IMR-90 (cell line): ENCODE measurements at regions not wholly inside any gene's neighbourhood (a gene's known extent, or its start where the extent isn't known, plus 50 kb on each side); places are given as distances from the start of the nearest gene placed in this dataset.

Source experiments
- ATAC-seq: fragments of 200-7000 bp; cut with Tn5 transposase; 2 replicates; pipeline ENCODE4 v1.9.1; 2020; ENCODE audit warnings: low read depth, mild to moderate bottlenecking, moderate library complexity
- BruUV-seq: library from RNA; stranded (reverse); fragments of 400-500 nt; replicated peaks from 2 replicates; lab custom pipeline; 2021; lab: Mats Ljungman, UMichigan
- CTCF ChIA-PET: fragments of 300-600 bp; formaldehyde crosslinking; extraction: SDS; loops from one replicate; lab custom pipeline; 2021; ENCODE audit warnings: antibody characterized with exemption; lab: Yijun Ruan, JAX
- POLR2A ChIA-PET: fragments of 300-600 bp; sonication (Branson Sonifier 250); formaldehyde crosslinking; loops from one replicate; lab custom pipeline; 2022; ENCODE audit warnings: antibody characterized with exemption; ENCODE audit not compliant: unreplicated experiment; lab: Charles Lee
- DNase-seq: peaks from one replicate; pipeline ENCODE4 v3.0.0; 2013
- H2AFZ ChIP-seq: replicated peaks from 2 replicates; pipeline ENCODE3; 2013; ENCODE audit warnings: low read length, mild to moderate bottlenecking; ENCODE audit not compliant: poor library complexity
- H2AK5ac ChIP-seq: 2 replicates; pipeline ENCODE4 v1.6.1; 2013; ENCODE audit warnings: low read depth, low read length, inconsistent platforms
- H2AK9ac ChIP-seq: replicated peaks from 2 replicates; pipeline ENCODE3; 2013; ENCODE audit warnings: mild to moderate bottlenecking, low read depth, low read length, moderate library complexity; ENCODE audit not compliant: poor library complexity
- H2BK120ac ChIP-seq: 2 replicates; pipeline ENCODE4 v1.6.1; 2013; ENCODE audit warnings: low read depth, low read length, inconsistent platforms
- H2BK15ac ChIP-seq: 3 replicates; pipeline ENCODE4 v1.6.1; 2013; ENCODE audit warnings: low read depth, low read length, inconsistent platforms
- H2BK20ac ChIP-seq: 2 replicates; pipeline ENCODE4 v1.6.1; 2013; ENCODE audit warnings: low read depth, mild to moderate bottlenecking, inconsistent platforms, low read length, moderate library complexity
- H2BK5ac ChIP-seq: 2 replicates; pipeline ENCODE4 v1.6.1; 2013; ENCODE audit warnings: mild to moderate bottlenecking, low read depth, low read length, inconsistent platforms; ENCODE audit not compliant: poor library complexity, severe bottlenecking
- H3K14ac ChIP-seq: replicated peaks from 2 replicates; pipeline ENCODE4 v1.6.1; 2013; ENCODE audit warnings: low read depth, low read length, inconsistent platforms
- H3K18ac ChIP-seq: 2 replicates; pipeline ENCODE4 v1.6.1; 2013; ENCODE audit warnings: low read depth, low read length, control low read depth
- H3K23ac ChIP-seq: 2 replicates; pipeline ENCODE4 v1.6.1; 2013; ENCODE audit warnings: low read depth, low read length, inconsistent platforms
- H3K27ac ChIP-seq: 2 replicates; pipeline ENCODE4 v1.5.1; 2013; ENCODE audit warnings: mild to moderate bottlenecking, control low read depth, low read length; ENCODE audit not compliant: insufficient read depth
- H3K27me3 ChIP-seq: 2 replicates; pipeline ENCODE4 v1.6.1; 2013; ENCODE audit warnings: low read length; ENCODE audit not compliant: control insufficient read depth, insufficient read depth
- H3K36me3 ChIP-seq: 2 replicates; pipeline ENCODE4 v1.6.1; 2013; ENCODE audit warnings: low read length, mixed read lengths; ENCODE audit not compliant: control insufficient read depth, insufficient read depth
- H3K4ac ChIP-seq: 2 replicates; pipeline ENCODE4 v1.6.1; 2013; ENCODE audit warnings: low read depth, low read length, inconsistent platforms
- H3K4me1 ChIP-seq: 2 replicates; pipeline ENCODE4 v1.6.1; 2013; ENCODE audit warnings: low read length, mixed read lengths; ENCODE audit not compliant: control insufficient read depth, insufficient read depth
- H3K4me2 ChIP-seq: 2 replicates; pipeline ENCODE4 v1.6.1; 2013; ENCODE audit warnings: low read depth, mild to moderate bottlenecking, control low read depth, low read length, moderate library complexity
- H3K4me3 ChIP-seq: 2 replicates; pipeline ENCODE4 v1.5.1; 2013; ENCODE audit warnings: low read depth, mild to moderate bottlenecking, control low read depth, low read length, moderate library complexity; ENCODE audit not compliant: insufficient read depth
- H3K56ac ChIP-seq: 2 replicates; pipeline ENCODE4 v1.6.1; 2013; ENCODE audit warnings: low read length, inconsistent platforms; ENCODE audit not compliant: insufficient read depth; ENCODE audit errors: extremely low read depth
- H3K79me1 ChIP-seq, 2 experiments: 2 replicates each; pipeline ENCODE4 v1.6.1; 2013; ENCODE audit warnings: low read length in 2 of 2, inconsistent platforms in 1 of 2, low read depth in 1 of 2
- H3K9ac ChIP-seq: 2 replicates; pipeline ENCODE4 v1.6.1; 2013; ENCODE audit warnings: low read depth, low read length, control low read depth
- H3K9me1 ChIP-seq: 2 replicates; pipeline ENCODE4 v1.6.1; 2013; ENCODE audit warnings: low read length, inconsistent platforms; ENCODE audit not compliant: insufficient read depth
- H3K9me3 ChIP-seq: 2 replicates; pipeline ENCODE4 v1.6.1; 2013; ENCODE audit warnings: low read length; ENCODE audit not compliant: control insufficient read depth, insufficient read depth
- H4K20me1 ChIP-seq: 2 replicates; pipeline ENCODE4 v1.6.1; 2013; ENCODE audit warnings: low read length, inconsistent platforms; ENCODE audit not compliant: insufficient read depth
- H4K5ac ChIP-seq: 2 replicates; pipeline ENCODE4 v1.6.1; 2013; ENCODE audit warnings: mild to moderate bottlenecking, low read depth, low read length, control low read depth
- H4K8ac ChIP-seq, 2 experiments: 2 replicates each; pipeline ENCODE4 v1.6.1; 2013; ENCODE audit warnings: low read depth in 2 of 2, low read length in 2 of 2, control low read depth in 1 of 2, inconsistent platforms in 1 of 2
- H4K91ac ChIP-seq: 2 replicates; pipeline ENCODE4 v1.6.1; 2013; ENCODE audit warnings: low read depth, low read length, inconsistent platforms; ENCODE audit not compliant: insufficient read depth
- BHLHE40 ChIP-seq: fragments of 150-350 bp; IDR thresholded peaks from 2 replicates; pipeline ENCODE4 v1.6.1; 2016; ENCODE audit warnings: mild to moderate bottlenecking, low read depth, low read length
- CEBPB ChIP-seq: IDR thresholded peaks from 2 replicates; pipeline ENCODE4 v1.6.1; 2012; ENCODE audit warnings: low read depth, low read length, improper control_type of control experiment
- CHD1 ChIP-seq: IDR thresholded peaks from 2 replicates; pipeline ENCODE4 v1.6.1; 2012; ENCODE audit warnings: low read depth, low read length, improper control_type of control experiment
- CTCF ChIP-seq: conservative IDR thresholded peaks from 2 replicates; pipeline ENCODE4 v1.5.1; 2012; ENCODE audit warnings: mild to moderate bottlenecking, low read depth, low read length, improper control_type of control experiment
- ELK1 ChIP-seq: fragments of 150-350 bp; IDR thresholded peaks from 2 replicates; pipeline ENCODE4 v1.6.1; 2016; ENCODE audit warnings: low read depth, mild to moderate bottlenecking, low read length, moderate library complexity, borderline replicate concordance
- FOS ChIP-seq: fragments of 150-350 bp; IDR thresholded peaks from 2 replicates; pipeline ENCODE4 v1.6.1; 2016; ENCODE audit warnings: low read depth, low read length
- MAFK ChIP-seq: IDR thresholded peaks from 2 replicates; pipeline ENCODE4 v1.6.1; 2012; ENCODE audit warnings: low read depth, low read length, improper control_type of control experiment
- MAZ ChIP-seq: IDR thresholded peaks from 2 replicates; pipeline ENCODE4 v1.6.1; 2012; ENCODE audit warnings: low read depth, mild to moderate bottlenecking, low read length, improper control_type of control experiment, moderate library complexity, borderline replicate concordance
- MXI1 ChIP-seq: IDR thresholded peaks from 2 replicates; pipeline ENCODE4 v1.6.1; 2012; ENCODE audit warnings: low read depth, mild to moderate bottlenecking, low read length, moderate library complexity, borderline replicate concordance
- NFE2L2 ChIP-seq: fragments of 150-350 bp; IDR thresholded peaks from 2 replicates; pipeline ENCODE4 v1.6.1; 2016; ENCODE audit warnings: low read depth, mild to moderate bottlenecking, low read length
- POLR2A ChIP-seq: IDR thresholded peaks from 2 replicates; pipeline ENCODE4 v1.6.1; 2012; ENCODE audit warnings: mild to moderate bottlenecking, low read depth, low read length
- RAD21 ChIP-seq: IDR thresholded peaks from 2 replicates; pipeline ENCODE4 v1.6.1; 2012; ENCODE audit warnings: low read length, improper control_type of control experiment
- RCOR1 ChIP-seq: IDR thresholded peaks from 2 replicates; pipeline ENCODE4 v1.6.1; 2012; ENCODE audit warnings: mild to moderate bottlenecking, low read length, improper control_type of control experiment; ENCODE audit not compliant: insufficient replicate concordance
- RFX5 ChIP-seq: IDR thresholded peaks from 2 replicates; pipeline ENCODE4 v1.8.0; 2012; ENCODE audit warnings: low read depth, mild to moderate bottlenecking, low read length, moderate library complexity
- SMC3 ChIP-seq: fragments of 150-350 bp; IDR thresholded peaks from 2 replicates; pipeline ENCODE4 v1.6.1; 2016; ENCODE audit warnings: low read depth, mild to moderate bottlenecking, antibody characterized with exemption, low read length, moderate library complexity
- USF2 ChIP-seq: fragments of 150-350 bp; IDR thresholded peaks from 2 replicates; pipeline ENCODE4 v1.6.1; 2017; ENCODE audit warnings: mild to moderate bottlenecking, antibody characterized with exemption, low read length, low read depth
- WGBS, 2 experiments: methylation state at CpG; one replicate each; pipeline versions ENCODE4 v1.1.5 to v1.1.7; 2013; ENCODE audit warnings: missing lambda C conversion rate in 2 of 2; ENCODE audit not compliant: insufficient read length in 1 of 2; ENCODE audit errors: extremely low coverage in 2 of 2; 5-methylcytosine and 5-hydroxymethylcytosine counted together
- dilution Hi-C: fragments of 300-500 bp; cut with HindIII; formaldehyde crosslinking; loops from one replicate; pipeline ENCODE4 v1.14.3; 2018; ENCODE audit warnings: low sequenced_read_pairs; ENCODE audit not compliant: unreplicated experiment
- in situ Hi-C: fragments of 300-500 bp; cut with MboI; formaldehyde crosslinking; loops from 3 replicates; pipeline ENCODE4 v1.14.3; 2019; ENCODE audit warnings: low sequenced_read_pairs, inconsistent platforms, mixed read lengths
- intact Hi-C: fragments of 100-400 bp; cut with micrococcal nuclease; formaldehyde crosslinking; loops from 2 replicates; pipeline ENCODE4 v1.10.0; 2022

- Histone ChIP-seq H3K36me3 (no peaks in the 10 kb centered on the region), H3K4me1 (no peaks in the 10 kb centered on the region), H4K8ac (no peak overlapping the region), H2AK5ac (no peak overlapping the region), H2BK5ac (no peak overlapping the region), H4K20me1 (no peaks in the 10 kb centered on the region), H3K4ac (no peak overlapping the region), H3K9ac (no peak overlapping the region), H3K14ac (no peak overlapping the region), H3K18ac (no peak overlapping the region), H3K27me3 (no peaks in the 10 kb centered on the region), H3K4me2 (no peak overlapping the region), H3K56ac (no peak overlapping the region), H2AFZ (no peak overlapping the region), H3K4me3 (no peak overlapping the region), H3K27ac (no peak overlapping the region), H2AK9ac (no peak overlapping the region), H2BK15ac (no peak overlapping the region), H3K9me1 (no peaks in the 10 kb centered on the region), H4K5ac (no peak overlapping the region), H4K91ac (no peak overlapping the region), H3K23ac (no peak overlapping the region), H2BK20ac (no peak overlapping the region), H3K9me3 (no peaks in the 10 kb centered on the region), H2BK120ac (no peak overlapping the region), H3K79me1 (no peaks in the 10 kb centered on the region)
- intact Hi-C loops: no loop called here
- BruUV-seq: no TSS peak
- ChIA-PET POLR2A (no interaction called here), CTCF (no interaction called here)
- DNase-seq: peak; percentile 16
- TF ChIP-seq POLR2A (no peak), MAZ (no peak), USF2 (no peak), RFX5 (no peak), CHD1 (no peak), NFE2L2 (no peak), CEBPB (no peak), FOS (no peak), CTCF (no peak), ELK1 (no peak), MAFK (no peak), RCOR1 (no peak), SMC3 (no peak), BHLHE40 (no peak), RAD21 (no peak), MXI1 (no peak)
- in situ Hi-C loops: no loop called here
- whole genome bisulfite sequencing, 2 experiments: no CpG with 5 or more reads among the region's 1 CpG
- ATAC-seq: no peak
- dilution Hi-C loops: no loop called here
Measured at GRCh38 chr2:58484221-58484620, 243.1 kb upstream of the FANCL start.
